ENCODE measurements at regions not wholly inside any gene's neighbourhood (a gene's known extent, or its start where the extent isn't known, plus 50 kb on each side); places are given as distances from the start of the nearest gene placed in this dataset.

DNA sequence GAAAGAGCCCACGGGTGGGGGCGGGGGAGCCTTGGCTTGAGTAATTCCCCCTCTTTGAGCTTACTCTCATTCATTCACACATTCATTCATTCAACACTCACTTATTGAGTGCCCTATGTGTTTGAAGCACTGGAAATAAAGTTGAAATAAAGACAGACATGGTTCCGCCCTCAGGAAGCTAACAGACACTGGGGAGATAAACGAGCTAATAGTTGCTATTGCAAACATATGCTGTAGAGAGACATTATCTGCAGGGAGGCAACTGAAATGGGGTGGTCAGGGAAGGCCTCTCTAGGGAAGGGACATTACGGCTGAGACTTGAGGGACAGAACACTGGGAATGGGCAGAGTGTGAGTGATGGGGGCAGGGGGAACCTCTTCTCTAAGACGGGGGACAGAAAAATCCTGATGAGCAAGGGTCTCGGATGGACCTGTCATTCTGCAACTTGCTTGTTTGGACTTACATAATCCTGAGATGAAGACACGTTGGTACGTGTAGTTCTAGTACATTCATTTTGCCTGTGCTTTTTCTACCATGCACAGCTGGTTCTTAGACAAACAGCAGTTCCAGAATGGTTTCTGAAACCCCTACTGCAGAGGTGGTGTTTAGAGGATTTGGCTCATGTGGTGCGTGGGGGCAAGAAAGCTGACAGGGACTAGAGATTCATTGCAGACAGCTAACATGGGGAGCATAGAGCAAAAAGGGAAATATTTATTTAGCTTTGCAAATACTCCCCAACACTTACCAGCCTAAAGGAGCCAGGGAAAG is 71.1 kb upstream of the BLCAP start:
- Histone ChIP-seq H3K27ac (ENCODE audit: low read length) (no peak overlapping the region), H2AFZ (ENCODE audit: low read depth, low read length) (no peak overlapping the region), H3K9me3 (ENCODE audit: insufficient read depth, low read length) (no peaks in the 10 kb centered on the region), H3K27me3 (ENCODE audit: low read depth, low read length) (peaks cover 39% of the 10 kb centered on the region), H4K20me1 (ENCODE audit: insufficient read depth, low read length) (no peaks in the 10 kb centered on the region), H3K9ac (ENCODE audit: low read length) (no peak overlapping the region), H3K4me3 (ENCODE audit: low read length) (no peak overlapping the region), H3K4me1 (ENCODE audit: low read length) (no peaks in the 10 kb centered on the region), H3K36me3 (replicated peaks; ENCODE audit: low read depth, low read length) (no peaks in the 10 kb centered on the region), H3K79me2 (ENCODE audit: low read length) (no peaks in the 10 kb centered on the region), H3K4me2 (ENCODE audit: low read length) (no peak overlapping the region)
- TF ChIP-seq, protein P1, sequence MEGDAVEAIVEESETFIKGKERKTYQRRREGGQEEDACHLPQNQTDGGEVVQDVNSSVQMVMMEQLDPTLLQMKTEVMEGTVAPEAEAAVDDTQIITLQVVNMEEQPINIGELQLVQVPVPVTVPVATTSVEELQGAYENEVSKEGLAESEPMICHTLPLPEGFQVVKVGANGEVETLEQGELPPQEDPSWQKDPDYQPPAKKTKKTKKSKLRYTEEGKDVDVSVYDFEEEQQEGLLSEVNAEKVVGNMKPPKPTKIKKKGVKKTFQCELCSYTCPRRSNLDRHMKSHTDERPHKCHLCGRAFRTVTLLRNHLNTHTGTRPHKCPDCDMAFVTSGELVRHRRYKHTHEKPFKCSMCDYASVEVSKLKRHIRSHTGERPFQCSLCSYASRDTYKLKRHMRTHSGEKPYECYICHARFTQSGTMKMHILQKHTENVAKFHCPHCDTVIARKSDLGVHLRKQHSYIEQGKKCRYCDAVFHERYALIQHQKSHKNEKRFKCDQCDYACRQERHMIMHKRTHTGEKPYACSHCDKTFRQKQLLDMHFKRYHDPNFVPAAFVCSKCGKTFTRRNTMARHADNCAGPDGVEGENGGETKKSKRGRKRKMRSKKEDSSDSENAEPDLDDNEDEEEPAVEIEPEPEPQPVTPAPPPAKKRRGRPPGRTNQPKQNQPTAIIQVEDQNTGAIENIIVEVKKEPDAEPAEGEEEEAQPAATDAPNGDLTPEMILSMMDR (IDR thresholded peaks at IDR 0.05; ENCODE audit: low read depth, low read length): no peak
- no peak for TF ChIP-seq EZH2phosphoT487 (IDR thresholded peaks at IDR 0.05; ENCODE audit: low read depth)

DNA sequence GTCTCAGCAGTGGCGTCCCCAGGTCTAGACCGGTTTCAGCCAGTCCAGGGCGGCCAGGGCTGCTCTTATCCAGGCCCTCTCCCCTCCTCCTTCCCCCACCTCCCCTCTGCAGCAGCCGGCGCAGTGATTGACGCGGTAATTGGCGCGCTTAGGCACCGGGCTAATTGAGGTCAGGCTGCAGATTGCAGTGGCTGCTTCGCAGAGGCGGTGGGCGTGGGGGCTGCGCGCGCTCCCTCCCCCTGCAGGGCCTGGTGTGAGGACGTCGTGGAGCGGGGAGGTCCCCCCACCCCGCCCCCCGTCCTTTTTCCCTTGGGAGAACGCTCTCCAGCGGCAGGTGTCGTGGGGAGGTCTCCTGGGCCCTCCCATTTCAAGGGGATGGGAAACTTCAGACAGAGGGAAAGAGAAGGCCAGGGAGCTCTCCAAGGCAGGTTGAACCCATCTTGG is 70.4 kb upstream of the BLCAP start:
- H3K4me2 ChIP-seq (ENCODE audit: low read length): no peak overlapping the region
- H3K9me3 ChIP-seq (ENCODE audit: insufficient read depth, low read length): no peaks in the 10 kb centered on the region
- H3K79me2 ChIP-seq (ENCODE audit: low read length): no peaks in the 10 kb centered on the region
- no peaks in the 10 kb centered on the region for H4K20me1 ChIP-seq (ENCODE audit: insufficient read depth, low read length)
- no peaks in the 10 kb centered on the region for H3K4me1 ChIP-seq (ENCODE audit: low read length)
- TF ChIP-seq EZH2phosphoT487 (IDR thresholded peaks at IDR 0.05; ENCODE audit: low read depth): no peak
- TF ChIP-seq, protein P1 (IDR thresholded peaks at IDR 0.05; ENCODE audit: low read depth, low read length): no peak
- no peaks in the 10 kb centered on the region for H3K36me3 ChIP-seq (replicated peaks; ENCODE audit: low read depth, low read length)
- peaks cover 45% of the 10 kb centered on the region for H3K27me3 ChIP-seq (ENCODE audit: low read depth, low read length)
- no peak overlapping the region for H2AFZ ChIP-seq (ENCODE audit: low read depth, low read length)
- H3K4me3 ChIP-seq (ENCODE audit: low read length): no peak overlapping the region
- H3K27ac ChIP-seq (ENCODE audit: low read length): no peak overlapping the region
- no peak overlapping the region for H3K9ac ChIP-seq (ENCODE audit: low read length)

DNA sequence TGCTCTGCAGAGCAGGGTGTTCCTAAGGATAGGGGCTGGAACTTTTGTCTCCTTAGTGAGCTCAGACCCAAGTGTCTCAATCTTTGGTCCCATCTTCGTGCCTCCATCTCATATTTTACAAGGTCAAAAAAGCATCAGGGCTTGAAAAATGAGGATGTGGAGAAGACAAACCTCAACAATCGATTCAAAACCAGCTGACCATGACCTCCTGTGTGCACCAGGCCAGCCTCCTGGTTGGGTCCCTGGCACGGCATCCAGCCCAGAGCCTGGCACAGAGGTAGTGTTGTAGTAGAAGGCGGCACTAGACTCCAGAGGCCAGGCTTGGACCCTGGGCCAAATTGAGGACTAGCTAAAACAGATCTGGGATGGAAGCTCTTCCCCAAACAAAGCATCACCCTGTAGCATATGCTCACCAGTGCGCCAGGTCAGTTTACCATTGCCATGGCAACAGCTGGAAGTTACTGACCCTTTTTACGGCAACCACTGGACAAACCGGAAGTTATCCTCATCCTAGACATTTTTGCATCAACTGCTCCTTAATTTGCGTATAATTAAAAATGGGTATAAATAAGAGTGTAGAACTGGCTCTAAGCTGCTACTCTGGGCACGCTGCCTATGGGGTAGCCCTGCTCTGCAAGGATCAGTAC is 69.3 kb upstream of the BLCAP start:
- H2AFZ ChIP-seq (ENCODE audit: low read depth, low read length): no peak overlapping the region
- H3K79me2 ChIP-seq (ENCODE audit: low read length): no peaks in the 10 kb centered on the region
- peaks cover 47% of the 10 kb centered on the region for H3K27me3 ChIP-seq (ENCODE audit: low read depth, low read length)
- H3K9ac ChIP-seq (ENCODE audit: low read length): no peak overlapping the region
- H4K20me1 ChIP-seq (ENCODE audit: insufficient read depth, low read length): no peaks in the 10 kb centered on the region
- no peaks in the 10 kb centered on the region for H3K9me3 ChIP-seq (ENCODE audit: insufficient read depth, low read length)
- H3K4me1 ChIP-seq (ENCODE audit: low read length): no peaks in the 10 kb centered on the region
- no peak overlapping the region for H3K4me2 ChIP-seq (ENCODE audit: low read length)
- no peaks in the 10 kb centered on the region for H3K36me3 ChIP-seq (replicated peaks; ENCODE audit: low read depth, low read length)
- H3K4me3 ChIP-seq (ENCODE audit: low read length): no peak overlapping the region
- H3K27ac ChIP-seq (ENCODE audit: low read length): no peak overlapping the region
- TF ChIP-seq, protein P1 (IDR thresholded peaks at IDR 0.05; ENCODE audit: low read depth, low read length): no peak
- TF ChIP-seq EZH2phosphoT487 (IDR thresholded peaks at IDR 0.05; ENCODE audit: low read depth): no peak

DNA sequence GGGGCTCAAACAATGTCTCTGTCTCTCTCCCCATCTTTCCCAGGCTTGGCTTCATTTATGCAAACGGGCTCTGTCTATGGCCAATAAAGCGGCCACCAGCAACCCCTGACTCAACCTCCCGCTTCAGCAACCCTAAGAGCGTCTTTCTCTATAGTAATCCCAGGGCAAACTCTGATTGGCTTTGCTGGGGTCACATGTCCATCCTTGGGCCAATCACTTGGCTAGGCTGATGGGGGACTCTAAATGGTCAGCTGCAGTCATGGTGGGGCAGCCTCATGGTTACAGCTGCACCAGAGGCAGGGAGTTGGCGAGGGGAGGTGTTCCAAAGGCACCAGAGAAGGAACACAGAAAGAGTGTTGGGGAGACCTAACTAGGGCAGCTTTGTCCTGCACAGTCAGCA is 68.5 kb upstream of the BLCAP start:
- TF ChIP-seq, protein P1 (IDR thresholded peaks at IDR 0.05; ENCODE audit: low read depth, low read length): no peak
- TF ChIP-seq EZH2phosphoT487 (IDR thresholded peaks at IDR 0.05; ENCODE audit: low read depth): no peak
- no peak overlapping the region for H2AFZ ChIP-seq (ENCODE audit: low read depth, low read length)
- H3K79me2 ChIP-seq (ENCODE audit: low read length): no peaks in the 10 kb centered on the region
- no peak overlapping the region for H3K4me2 ChIP-seq (ENCODE audit: low read length)
- H3K4me1 ChIP-seq (ENCODE audit: low read length): no peaks in the 10 kb centered on the region
- H3K4me3 ChIP-seq (ENCODE audit: low read length): no peak overlapping the region
- H3K27me3 ChIP-seq (ENCODE audit: low read depth, low read length): peaks cover 52% of the 10 kb centered on the region
- H3K9ac ChIP-seq (ENCODE audit: low read length): no peak overlapping the region
- no peaks in the 10 kb centered on the region for H3K9me3 ChIP-seq (ENCODE audit: insufficient read depth, low read length)
- no peaks in the 10 kb centered on the region for H3K36me3 ChIP-seq (replicated peaks; ENCODE audit: low read depth, low read length)
- H4K20me1 ChIP-seq (ENCODE audit: insufficient read depth, low read length): no peaks in the 10 kb centered on the region
- no peak overlapping the region for H3K27ac ChIP-seq (ENCODE audit: low read length)

Data from OCI-LY3 (cell line).